Hematopoietic multipotent progenitor cell (in vitro differentiated cells): ENCODE measurements at regions not wholly inside any gene's neighbourhood (a gene's known extent, or its start where the extent isn't known, plus 50 kb on each side); places are given as distances from the start of the nearest gene placed in this dataset.

Source experiments
- DNase-seq, 3 donors: peaks; one replicate each; pipeline ENCODE4 v3.0.0-alpha.2; 2011 to 2015; ENCODE audit warnings: low read depth in 2 of 3, low spot score in 2 of 3

GRCh38 chr10:4775808-4776207, 50.2 kb upstream of the AKR1E2 start:
- no peak for DNase-seq

GRCh38 chr10:4772202-4772570, 53.8 kb upstream of the AKR1E2 start:
- no peak for DNase-seq

- DNase-seq, result no peak
These were observed 54.3 kb upstream of the AKR1E2 start for GRCh38 chr10:4771554-4772201.

GRCh38 chr10:4770801-4771553, 55.0 kb upstream of the AKR1E2 start:
- DNase-seq, result peak in 2 of 3 donors; percentile 58 to 71

- no peak for DNase-seq
These were observed 57.6 kb upstream of the AKR1E2 start for GRCh38 chr10:4768416-4768815.

GRCh38 chr10:4767033-4767814, 58.8 kb upstream of the AKR1E2 start:
- peak in 1 of 3 donors; percentile 58 for DNase-seq

GRCh38 chr10:4766454-4766853, 59.6 kb upstream of the AKR1E2 start:
- DNase-seq, result no peak

- no peak for DNase-seq
These were observed 60.6 kb upstream of the AKR1E2 start for GRCh38 chr10:4765428-4765827.

- no peak for DNase-seq
These were observed 62.0 kb upstream of the AKR1E2 start for GRCh38 chr10:4763960-4764428.

- DNase-seq, result no peak
These were observed 62.5 kb upstream of the AKR1E2 start for GRCh38 chr10:4763513-4763912.

GRCh38 chr10:4758256-4758655, 67.8 kb upstream of the AKR1E2 start:
- DNase-seq, result no peak

- no peak for DNase-seq
These were observed 70.6 kb upstream of the AKR1E2 start for GRCh38 chr10:4755286-4755989.

- DNase-seq, result no peak
These were observed 71.9 kb upstream of the AKR1E2 start for GRCh38 chr10:4754143-4754542.

GRCh38 chr10:4751211-4751610, 74.8 kb upstream of the AKR1E2 start:
- DNase-seq, result no peak

- DNase-seq, result no peak
These were observed 76.8 kb upstream of the AKR1E2 start for GRCh38 chr10:4749271-4749574.

- peak in 2 of 3 donors; percentile 8 to 53 for DNase-seq
These were observed 77.3 kb upstream of the AKR1E2 start for GRCh38 chr10:4748491-4749270.

- DNase-seq, result no peak
These were observed 83.8 kb upstream of the AKR1E2 start for GRCh38 chr10:4742217-4742616.

- DNase-seq, result no peak
These were observed 85.5 kb upstream of the AKR1E2 start for GRCh38 chr10:4740471-4740870.

- no peak for DNase-seq
These were observed 89.4 kb upstream of the AKR1E2 start for GRCh38 chr10:4736608-4737007.

- no peak for DNase-seq
These were observed 89.8 kb upstream of the AKR1E2 start for GRCh38 chr10:4736183-4736582.
